WI38 (cell line): ENCODE measurements at regions not wholly inside any gene's neighbourhood (a gene's known extent, or its start where the extent isn't known, plus 50 kb on each side); places are given as distances from the start of the nearest gene placed in this dataset.

Experiments used
- H3K4me3 ChIP-seq: 2 replicates; pipeline ENCODE4 v1.5.1; 2011; ENCODE audit warnings: low read depth, mild to moderate bottlenecking, control low read depth, low read length
- TF ChIP-seq, protein P1 (sequence below): IDR thresholded peaks from 2 replicates; pipeline ENCODE4 v1.5.1; 2012; ENCODE audit warnings: low read depth, mild to moderate bottlenecking, control low read depth, low read length

DNA sequence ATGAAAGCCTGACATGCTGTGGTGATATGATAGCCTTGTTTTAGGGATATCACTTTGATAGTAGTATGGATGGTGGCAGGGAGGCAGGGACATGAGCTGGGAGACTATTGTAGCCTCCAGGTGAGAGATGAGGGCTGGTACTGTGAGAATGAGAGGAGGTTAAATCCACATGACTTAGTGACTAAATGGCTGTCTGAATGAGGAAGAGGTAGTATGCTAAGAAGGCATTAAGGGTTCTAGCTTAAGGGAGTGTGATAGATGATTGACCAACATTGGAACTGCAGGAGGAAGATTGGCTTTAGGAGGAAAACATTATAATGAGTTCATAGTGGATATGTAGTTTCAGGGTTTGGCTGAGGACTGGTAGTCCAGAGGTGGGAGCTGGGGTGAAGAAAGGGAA lies 195.0 kb upstream of the ANK2 start:
- no peak overlapping the region for H3K4me3 ChIP-seq
- TF ChIP-seq, protein P1, sequence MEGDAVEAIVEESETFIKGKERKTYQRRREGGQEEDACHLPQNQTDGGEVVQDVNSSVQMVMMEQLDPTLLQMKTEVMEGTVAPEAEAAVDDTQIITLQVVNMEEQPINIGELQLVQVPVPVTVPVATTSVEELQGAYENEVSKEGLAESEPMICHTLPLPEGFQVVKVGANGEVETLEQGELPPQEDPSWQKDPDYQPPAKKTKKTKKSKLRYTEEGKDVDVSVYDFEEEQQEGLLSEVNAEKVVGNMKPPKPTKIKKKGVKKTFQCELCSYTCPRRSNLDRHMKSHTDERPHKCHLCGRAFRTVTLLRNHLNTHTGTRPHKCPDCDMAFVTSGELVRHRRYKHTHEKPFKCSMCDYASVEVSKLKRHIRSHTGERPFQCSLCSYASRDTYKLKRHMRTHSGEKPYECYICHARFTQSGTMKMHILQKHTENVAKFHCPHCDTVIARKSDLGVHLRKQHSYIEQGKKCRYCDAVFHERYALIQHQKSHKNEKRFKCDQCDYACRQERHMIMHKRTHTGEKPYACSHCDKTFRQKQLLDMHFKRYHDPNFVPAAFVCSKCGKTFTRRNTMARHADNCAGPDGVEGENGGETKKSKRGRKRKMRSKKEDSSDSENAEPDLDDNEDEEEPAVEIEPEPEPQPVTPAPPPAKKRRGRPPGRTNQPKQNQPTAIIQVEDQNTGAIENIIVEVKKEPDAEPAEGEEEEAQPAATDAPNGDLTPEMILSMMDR = no peak

- no peak overlapping the region for H3K4me3 ChIP-seq
- TF ChIP-seq, protein P1 = no peak
Observed at GRCh38 chr4:112855058-112855457, 194.4 kb upstream of the ANK2 start.

- no peak overlapping the region for H3K4me3 ChIP-seq
- TF ChIP-seq, protein P1 = no peak
Observed at GRCh38 chr4:112857461-112857860, 192.0 kb upstream of the ANK2 start.

GRCh38 chr4:112858751-112859150 lies 190.7 kb upstream of the ANK2 start:
- TF ChIP-seq, protein P1 = no peak
- H3K4me3 ChIP-seq = no peak overlapping the region

DNA sequence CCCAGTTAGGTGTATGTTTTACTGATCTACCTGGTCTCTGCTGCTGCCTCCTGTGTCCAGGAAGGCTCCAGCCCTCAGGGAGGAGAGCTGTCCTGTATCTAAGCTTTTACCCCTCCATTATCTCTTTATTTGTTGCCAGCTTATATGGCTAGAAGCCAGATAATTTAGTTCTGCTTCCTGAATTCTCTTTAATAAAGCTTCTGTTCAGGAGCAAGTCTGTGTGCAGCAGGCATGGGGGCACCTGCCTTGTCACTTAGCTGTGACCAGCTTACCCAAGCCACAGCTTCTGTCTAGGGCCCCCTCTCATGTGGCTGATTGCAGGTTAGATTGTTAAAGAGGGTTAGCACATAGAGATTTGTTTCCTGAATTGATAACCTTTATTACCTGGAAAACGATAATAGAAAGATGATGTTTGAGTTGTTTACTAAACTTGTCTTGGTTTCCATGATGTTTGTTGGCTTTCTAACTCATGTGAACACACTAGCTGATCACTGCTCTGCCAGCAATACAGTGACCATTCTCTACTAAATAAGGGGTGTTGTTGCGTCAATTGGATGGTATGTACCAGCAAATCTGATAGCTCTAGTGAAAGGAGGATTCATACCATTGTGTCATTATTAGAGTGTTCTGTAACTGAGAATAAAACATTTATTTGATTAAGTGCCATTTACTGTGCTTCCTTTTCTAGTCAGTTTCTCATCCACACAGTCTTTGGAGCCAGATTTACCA lies 189.8 kb upstream of the ANK2 start:
- TF ChIP-seq, protein P1 = no peak
- H3K4me3 ChIP-seq = no peak overlapping the region

GRCh38 chr4:112860830-112861690 lies 188.4 kb upstream of the ANK2 start:
- TF ChIP-seq, protein P1 = no peak
- H3K4me3 ChIP-seq = no peak overlapping the region
